GM12873 (cell line): ENCODE measurements at regions not wholly inside any gene's neighbourhood (a gene's known extent, or its start where the extent isn't known, plus 50 kb on each side); places are given as distances from the start of the nearest gene placed in this dataset.

ENCODE experiments used
- CTCF ChIP-seq: IDR thresholded peaks from 2 replicates; pipeline ENCODE4 v1.5.1; 2012; ENCODE audit warnings: low read depth, mild to moderate bottlenecking, moderate library complexity, low read length, control low read depth; ENCODE audit not compliant: insufficient read depth; ENCODE audit errors: missing control alignments

GRCh38 chr3:84759361-84759760 lies 199.4 kb upstream of the CADM2 start:
- TF ChIP-seq CTCF: no peak

GRCh38 chr3:84772841-84773240 lies 185.9 kb upstream of the CADM2 start:
- TF ChIP-seq CTCF: no peak

GRCh38 chr3:84783281-84783680 lies 175.5 kb upstream of the CADM2 start:
- no peak for TF ChIP-seq CTCF

- no peak for TF ChIP-seq CTCF
These were observed 168.8 kb upstream of the CADM2 start for GRCh38 chr3:84789961-84790360.

- TF ChIP-seq CTCF: no peak
These were observed 151.8 kb upstream of the CADM2 start for GRCh38 chr3:84806958-84807357.

GRCh38 chr3:84820126-84820525 lies 138.7 kb upstream of the CADM2 start:
- no peak for TF ChIP-seq CTCF

GRCh38 chr3:84820906-84821305 lies 137.9 kb upstream of the CADM2 start:
- TF ChIP-seq CTCF: no peak
